Left ventricle myocardium superior (tissue), 1 donor: ENCODE measurements at regions not wholly inside any gene's neighbourhood (a gene's known extent, or its start where the extent isn't known, plus 50 kb on each side); places are given as distances from the start of the nearest gene placed in this dataset.

Experiments
- ATAC-seq: fragments of 200-7000 bp; cut with Tn5 transposase; one replicate; pipeline ENCODE4 v1.9.1; 2020; ENCODE audit warnings: mild to moderate bottlenecking, moderate library complexity
- DNase-seq: peaks from one replicate; pipeline ENCODE4 v3.0.0-alpha.2; 2020
- intact Hi-C: fragments of 100-400 bp; cut with micrococcal nuclease; formaldehyde crosslinking; loops from one replicate; pipeline ENCODE4 v1.11.0; 2022
- donor health status: DM: no; HTN: yes; CAD: no; lungs with severe emphysema.

- DNase-seq (no peak), ATAC-seq (no peak)
- intact Hi-C loops, result no loop called here
Observed at GRCh38 chr3:86239946-86240345, 751.0 kb downstream of the VGLL3 start.

GRCh38 chr3:86234506-86235254 lies 756.3 kb downstream of the VGLL3 start:
- intact Hi-C loops, result no loop called here
- no peak for DNase-seq
- no peak for ATAC-seq

GRCh38 chr3:86230762-86231161 lies 760.2 kb downstream of the VGLL3 start:
- ATAC-seq, result no peak

GRCh38 chr3:86229775-86230094 lies 761.2 kb downstream of the VGLL3 start:
- DNase-seq (no peak), ATAC-seq (no peak)
- intact Hi-C loops, result no loop called here

More at GRCh38 chr3:86230762-86231161, 760.2 kb downstream of the VGLL3 start:
- DNase-seq, result no peak
- intact Hi-C loops, result no loop called here

GRCh38 chr3:86229086-86229774 lies 761.7 kb downstream of the VGLL3 start:
- DNase-seq (no peak), ATAC-seq (no peak)
- intact Hi-C loops, result no loop called here

- DNase-seq (no peak), ATAC-seq (no peak)
- intact Hi-C loops, result no loop called here
Observed at GRCh38 chr3:86228101-86228500, 762.8 kb downstream of the VGLL3 start.

DNA sequence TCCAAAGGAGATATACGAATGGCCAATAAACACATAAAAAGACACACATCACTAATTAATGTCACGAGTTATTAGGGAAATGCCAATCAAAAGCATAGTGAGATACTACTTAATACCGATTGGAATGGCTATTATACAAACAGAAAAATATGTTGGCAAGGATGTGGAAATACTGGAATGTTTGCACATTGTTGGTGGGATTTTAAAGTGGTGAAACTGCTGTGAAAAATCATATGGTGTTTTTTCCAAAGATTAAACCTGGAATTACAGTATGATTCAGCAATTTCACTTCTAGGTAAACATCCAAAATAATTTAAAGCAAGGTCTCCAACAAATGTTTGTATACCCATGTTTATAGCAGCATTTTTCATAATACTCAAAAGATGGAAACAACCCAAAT lies 765.5 kb downstream of the VGLL3 start:
- intact Hi-C loops, result no loop called here
- no peak for ATAC-seq
- DNase-seq, result no peak

GRCh38 chr3:86221601-86222000 lies 769.3 kb downstream of the VGLL3 start:
- no peak for DNase-seq
- intact Hi-C loops, result no loop called here
- ATAC-seq, result no peak

GRCh38 chr3:86208772-86209171 lies 782.2 kb downstream of the VGLL3 start:
- no peak for DNase-seq
- intact Hi-C loops, result no loop called here
- no peak for ATAC-seq

GRCh38 chr3:86182606-86183005 lies 808.3 kb downstream of the VGLL3 start:
- ATAC-seq, result no peak
- intact Hi-C loops, result no loop called here

DNA sequence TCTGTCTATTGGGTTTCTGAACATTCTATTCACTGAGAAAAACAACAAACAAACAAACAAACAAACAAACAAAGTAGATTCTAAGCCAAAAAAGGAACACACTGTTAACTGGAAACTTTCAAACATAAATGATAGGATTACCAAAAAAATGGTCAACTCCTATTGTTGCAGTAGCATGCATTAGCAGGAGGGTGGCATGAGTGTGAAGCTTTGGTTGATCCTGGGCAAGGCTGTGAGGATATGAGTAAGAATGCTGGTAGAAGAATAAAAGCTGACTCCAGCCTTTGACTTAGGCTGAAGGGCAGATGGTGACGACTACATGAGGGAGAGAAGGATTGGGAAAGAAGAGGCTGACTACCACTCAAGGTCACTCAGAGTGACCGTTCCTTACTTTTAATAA lies 810.3 kb downstream of the VGLL3 start:
- intact Hi-C loops, result no loop called here
- no peak for ATAC-seq
- DNase-seq, result no peak

More at GRCh38 chr3:86182606-86183005, 808.3 kb downstream of the VGLL3 start:
- DNase-seq, result no peak

GRCh38 chr3:86178095-86178494 lies 812.9 kb downstream of the VGLL3 start:
- DNase-seq (no peak), ATAC-seq (no peak)
- intact Hi-C loops, result no loop called here

DNA sequence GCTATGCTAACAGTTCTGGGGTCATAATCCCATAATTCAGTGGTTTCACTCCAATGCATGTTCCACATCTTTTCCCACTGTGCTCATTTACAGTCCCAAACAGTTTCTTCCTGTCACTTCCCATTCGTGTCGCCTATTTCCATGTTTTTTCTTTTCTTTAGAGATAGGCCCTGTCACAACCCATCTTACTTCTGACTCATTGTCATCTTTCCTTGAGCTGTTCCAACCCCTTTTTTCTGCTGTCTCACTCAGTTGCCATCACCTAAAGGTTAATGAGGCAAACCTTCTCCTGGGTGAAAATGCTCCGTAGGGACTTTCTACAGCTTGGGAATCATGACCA lies 814.5 kb downstream of the VGLL3 start:
- no peak for ATAC-seq
- DNase-seq, result no peak

GRCh38 chr3:86175593-86176444 lies 815.1 kb downstream of the VGLL3 start:
- ATAC-seq (no peak), DNase-seq (no peak)
- intact Hi-C loops, result no loop called here

More for the DNA sequence above, 814.5 kb downstream of the VGLL3 start:
- intact Hi-C loops, result no loop called here

- intact Hi-C loops, result no loop called here
- DNase-seq (no peak), ATAC-seq (no peak)
Observed at GRCh38 chr3:86175051-86175536, 815.9 kb downstream of the VGLL3 start.

DNA sequence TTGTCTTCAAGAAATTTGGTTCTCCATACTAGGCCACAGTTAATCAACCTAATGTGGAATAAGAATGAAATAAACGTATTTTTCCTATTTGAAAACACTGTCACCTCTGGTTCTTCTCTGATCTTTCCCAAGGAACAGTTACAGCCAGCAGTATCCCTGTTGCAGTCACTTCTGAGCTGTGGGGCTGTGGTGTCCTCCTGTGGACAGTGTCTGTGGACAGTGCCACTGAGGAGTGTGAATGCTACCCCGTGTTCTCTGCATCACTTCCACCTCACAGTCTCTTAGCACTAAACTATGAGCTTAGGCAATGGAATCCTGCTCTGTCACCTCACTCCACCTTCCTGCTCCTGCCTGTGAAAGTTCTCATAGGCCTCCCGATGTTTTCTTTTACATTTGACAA lies 817.5 kb downstream of the VGLL3 start:
- no peak for DNase-seq
- intact Hi-C loops, result no loop called here
- no peak for ATAC-seq

DNA sequence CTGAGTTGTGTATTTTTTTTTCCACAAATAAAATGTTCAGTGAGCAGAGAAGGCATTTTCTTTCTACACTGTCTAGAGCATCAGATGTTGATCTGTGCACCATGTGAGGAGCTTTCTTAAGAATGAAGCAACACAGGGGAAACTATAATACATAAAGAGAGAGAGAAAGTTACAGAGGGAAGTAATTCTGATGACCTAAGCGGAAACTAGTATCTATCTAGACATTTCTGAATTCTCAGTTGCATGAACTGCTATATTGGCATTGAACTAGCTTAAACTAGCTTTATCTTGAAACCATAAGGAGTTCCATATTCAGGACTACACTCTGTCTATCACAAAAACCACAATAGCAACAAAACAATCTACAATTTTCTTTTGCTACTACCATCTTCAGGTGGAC lies 822.4 kb downstream of the VGLL3 start:
- DNase-seq (no peak), ATAC-seq (no peak)
- intact Hi-C loops, result no loop called here

DNA sequence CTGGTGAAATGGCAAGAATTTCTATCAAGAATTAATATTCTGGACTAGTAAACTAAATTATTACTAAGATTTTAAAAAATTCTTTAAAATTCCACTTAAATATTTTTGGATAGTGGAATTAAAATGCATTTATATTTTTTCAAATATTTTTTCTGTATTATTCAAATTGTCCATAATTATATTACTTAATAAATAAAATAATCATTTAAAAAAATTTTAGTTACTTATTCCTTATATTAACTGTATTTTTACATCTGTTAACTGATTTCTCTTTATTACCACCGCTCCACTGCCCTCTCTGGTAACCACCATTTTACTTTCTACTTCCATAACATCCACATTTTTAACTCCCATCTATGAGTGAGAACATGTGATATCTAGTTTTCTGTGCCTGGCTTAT lies 828.4 kb downstream of the VGLL3 start:
- intact Hi-C loops, result no loop called here
- DNase-seq (no peak), ATAC-seq (no peak)

- DNase-seq (no peak), ATAC-seq (no peak)
- intact Hi-C loops, result no loop called here
Observed at GRCh38 chr3:86161493-86161892, 829.5 kb downstream of the VGLL3 start.

GRCh38 chr3:86152620-86153019 lies 838.3 kb downstream of the VGLL3 start:
- DNase-seq, result no peak
- intact Hi-C loops, result no loop called here
- no peak for ATAC-seq
